ENCODE measurements at regions not wholly inside any gene's neighbourhood (a gene's known extent, or its start where the extent isn't known, plus 50 kb on each side); places are given as distances from the start of the nearest gene placed in this dataset.

DNA sequence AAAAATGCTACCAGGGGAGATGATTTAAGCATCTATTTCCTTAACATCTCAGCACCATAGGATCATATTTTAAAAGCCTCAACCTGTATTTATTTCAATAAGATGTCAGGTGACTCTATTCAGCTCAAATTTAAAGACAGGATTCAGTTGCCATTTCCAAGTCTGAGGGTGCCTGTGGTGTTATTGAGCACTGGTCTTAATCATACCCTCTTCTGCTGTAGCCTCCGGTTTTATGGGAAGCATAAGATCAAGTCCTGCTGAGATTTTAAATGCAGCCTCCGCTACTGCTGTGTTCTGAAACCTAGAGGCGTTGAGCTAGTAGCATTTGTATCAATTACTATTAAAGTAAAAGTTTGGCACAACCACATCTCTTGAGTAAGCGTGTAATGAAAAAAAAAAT, 185.7 kb upstream of the NWD2 start:
- no peak for DNase-seq (ENCODE audit: low read depth in 1 of 2, low spot score in 1 of 2)

DNA sequence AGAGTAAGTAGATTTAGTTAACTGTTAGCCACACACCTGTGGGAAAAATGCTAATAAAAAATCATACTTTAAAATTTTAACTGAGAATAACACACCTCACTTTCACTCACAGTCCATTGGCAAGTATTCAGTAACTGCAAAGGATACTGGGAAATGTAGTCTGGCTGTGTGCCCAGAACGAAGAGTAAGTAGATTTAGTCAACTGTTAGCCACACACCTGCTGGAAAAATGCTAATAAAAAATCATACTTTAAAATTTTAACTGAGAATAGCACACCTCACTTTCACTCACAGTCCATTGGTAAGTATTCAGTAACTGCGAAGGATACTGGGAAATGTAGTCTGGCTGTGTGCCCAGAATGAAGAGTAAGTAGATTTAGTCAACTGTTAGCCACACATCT, 178.4 kb upstream of the NWD2 start:
- DNase-seq (ENCODE audit: low read depth in 1 of 2, low spot score in 1 of 2), result no peak

DNA sequence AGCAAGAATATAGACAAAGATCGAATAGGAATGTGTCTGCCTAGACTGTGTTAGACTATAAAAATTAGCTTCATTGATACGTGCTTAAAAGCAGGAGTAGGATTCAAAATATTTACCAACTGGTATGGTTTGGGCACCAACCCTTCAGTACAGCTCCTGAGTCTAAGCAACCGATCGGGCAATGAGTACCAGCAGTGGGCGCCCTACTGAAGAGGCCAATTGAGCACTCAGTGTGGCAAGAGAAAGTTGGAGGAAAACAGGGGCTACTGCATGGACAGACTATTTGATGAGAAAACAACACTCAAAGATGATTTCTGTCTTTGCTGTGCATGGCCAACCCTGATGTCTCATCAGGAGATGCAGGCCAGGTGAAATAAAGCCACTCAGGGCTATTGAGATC, 176.0 kb upstream of the NWD2 start:
- DNase-seq (ENCODE audit: low read depth in 1 of 2, low spot score in 1 of 2), result no peak

DNA sequence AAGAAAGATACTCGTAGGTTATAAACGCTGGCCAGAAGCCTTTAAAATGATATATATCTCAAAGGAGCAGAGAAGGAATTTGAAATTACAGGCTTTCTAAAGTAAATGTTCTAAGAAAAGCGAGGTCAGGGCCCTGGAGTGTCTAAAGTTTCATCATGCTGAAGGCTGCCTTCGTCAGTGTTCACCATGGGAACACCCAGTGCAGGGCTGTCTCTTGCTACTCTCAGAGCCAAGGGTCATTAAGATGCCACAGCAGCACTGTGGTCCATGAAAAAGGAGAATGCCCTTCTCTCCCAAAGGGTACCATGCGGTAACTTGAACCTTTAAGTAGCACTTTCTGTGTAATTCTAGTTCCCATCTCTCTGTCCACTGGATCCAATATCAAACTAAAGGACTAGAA, 174.5 kb upstream of the NWD2 start:
- DNase-seq (ENCODE audit: low read depth in 1 of 2, low spot score in 1 of 2), result no peak

DNA sequence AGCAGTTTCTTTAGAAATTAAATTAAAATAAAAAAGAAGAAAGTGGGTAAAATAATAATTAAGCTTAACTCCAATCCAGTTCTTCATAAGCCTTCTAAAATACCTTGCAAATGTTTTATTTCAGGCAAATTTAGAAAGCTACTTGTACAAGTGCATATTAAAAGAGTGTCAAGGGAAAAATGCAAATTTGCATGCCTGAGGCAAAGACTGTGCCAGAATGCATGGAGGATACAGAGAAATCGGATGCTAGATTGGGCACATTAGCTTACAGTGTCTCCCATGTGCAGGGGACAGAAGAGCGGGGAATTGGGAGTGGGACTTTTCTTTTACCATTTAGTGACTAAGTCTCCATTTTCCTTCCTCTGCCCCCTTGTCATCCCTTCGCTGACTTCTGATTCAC, 173.0 kb upstream of the NWD2 start:
- no peak for DNase-seq (ENCODE audit: low read depth in 1 of 2, low spot score in 1 of 2)

DNA sequence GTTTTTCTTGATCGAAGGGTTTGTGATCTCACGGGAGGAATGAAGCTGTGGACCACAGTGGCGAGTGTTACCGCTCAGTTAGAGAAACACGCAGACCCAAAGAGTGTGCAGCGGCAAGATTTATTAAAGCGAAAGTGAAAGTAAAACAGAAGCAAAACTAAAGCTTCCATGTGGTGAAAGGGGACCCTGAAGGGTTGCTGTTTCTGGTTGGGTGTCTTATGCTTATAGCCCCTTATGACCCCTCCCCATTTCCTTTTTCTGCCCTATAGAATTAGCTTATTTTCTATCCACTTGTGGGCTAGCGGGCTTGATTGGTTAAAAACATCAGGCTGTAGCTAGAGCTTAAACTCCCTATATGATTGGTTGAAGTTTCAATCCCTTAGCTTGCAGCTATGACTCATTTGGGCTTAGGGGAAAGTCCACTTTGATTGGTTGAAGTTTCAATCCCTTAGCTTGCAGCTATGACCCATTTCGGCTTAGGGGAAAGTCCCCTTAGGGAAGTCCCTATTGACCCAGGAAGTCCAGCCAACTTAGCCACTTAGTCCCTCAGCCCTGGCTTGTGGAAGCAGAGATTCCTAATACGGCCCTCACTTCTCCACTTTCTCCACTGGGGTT, 171.2 kb upstream of the NWD2 start:
- no peak for DNase-seq (ENCODE audit: low read depth in 1 of 2, low spot score in 1 of 2)

DNA sequence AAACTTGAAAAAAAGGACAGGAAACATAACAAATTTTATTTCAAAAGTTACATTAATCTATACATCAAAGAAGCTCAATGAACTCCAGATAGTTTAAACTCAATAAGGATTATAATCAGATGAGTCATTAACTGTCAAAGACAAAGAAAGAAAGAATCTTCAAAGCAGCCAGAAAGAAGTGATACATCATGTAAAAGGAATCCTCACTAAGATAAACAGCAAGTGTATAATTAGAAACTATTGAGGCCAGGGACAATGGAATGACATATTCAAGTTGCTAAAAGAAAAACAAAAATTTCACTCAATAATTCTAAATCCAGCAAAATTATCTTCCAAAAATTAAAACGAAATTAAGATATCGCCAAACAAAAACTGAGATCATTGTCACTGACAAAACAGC, 161.6 kb upstream of the NWD2 start:
- DNase-seq (ENCODE audit: low read depth in 1 of 2, low spot score in 1 of 2), result no peak

DNA sequence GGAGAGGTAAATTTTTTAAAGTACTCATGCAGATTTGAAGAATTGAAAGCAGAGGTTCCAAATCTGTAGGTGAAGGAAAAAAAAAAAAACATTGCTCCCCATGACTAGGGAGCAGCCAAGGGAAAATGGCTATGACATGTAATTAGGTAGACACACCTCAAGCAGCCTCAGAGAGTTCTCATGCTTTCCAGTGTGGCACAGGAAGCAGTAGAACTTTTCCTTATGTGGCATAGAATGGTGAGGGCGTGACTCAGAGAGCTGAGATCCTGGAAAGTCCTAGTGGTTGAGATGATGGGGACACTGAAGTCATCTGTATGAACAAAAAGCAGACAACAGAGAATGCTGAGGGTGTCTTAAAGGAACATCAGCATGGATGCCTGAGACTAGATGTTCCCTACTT, 148.6 kb upstream of the NWD2 start:
- DNase-seq (ENCODE audit: low read depth in 1 of 2, low spot score in 1 of 2), result no peak

DNA sequence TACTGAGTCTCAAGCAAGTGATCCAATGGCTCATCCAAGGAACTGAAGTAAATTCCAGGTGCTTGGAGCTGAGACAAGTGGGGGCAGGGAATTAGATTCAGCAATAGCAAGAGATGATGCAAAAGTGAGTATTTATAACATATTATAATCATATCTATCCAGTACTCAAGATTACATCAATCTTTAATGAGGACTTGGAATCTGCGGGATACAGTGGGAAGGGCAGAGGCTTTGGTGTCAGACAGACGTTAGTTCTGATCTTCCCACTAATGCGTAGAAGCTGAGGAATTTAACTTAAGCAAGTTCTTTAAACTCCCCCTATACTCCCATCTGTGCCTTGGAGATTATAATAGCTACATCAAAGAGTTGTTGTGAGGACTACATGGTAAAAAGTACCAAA, 143.4 kb upstream of the NWD2 start:
- DNase-seq (ENCODE audit: low read depth in 1 of 2, low spot score in 1 of 2), result no peak

DNA sequence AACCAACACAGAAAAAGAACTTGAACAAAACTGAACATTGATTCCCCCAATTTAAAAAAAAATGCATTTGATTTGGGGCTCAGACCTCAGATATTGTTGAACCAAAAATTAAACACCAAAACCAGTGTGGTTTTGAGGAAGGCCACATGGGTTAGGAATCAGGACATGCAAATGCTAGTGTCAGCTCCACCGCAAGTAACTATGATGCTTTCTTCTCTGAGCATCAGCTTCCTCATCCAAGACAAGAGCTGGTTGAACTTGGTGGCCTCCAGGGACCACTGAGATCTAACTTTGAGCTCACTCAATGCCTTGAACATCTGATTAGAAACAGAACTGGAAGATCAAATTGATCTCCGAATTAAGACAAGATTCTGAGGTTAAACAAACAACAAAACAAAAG, 142.9 kb upstream of the NWD2 start:
- no peak for DNase-seq (ENCODE audit: low read depth in 1 of 2, low spot score in 1 of 2)

DNA sequence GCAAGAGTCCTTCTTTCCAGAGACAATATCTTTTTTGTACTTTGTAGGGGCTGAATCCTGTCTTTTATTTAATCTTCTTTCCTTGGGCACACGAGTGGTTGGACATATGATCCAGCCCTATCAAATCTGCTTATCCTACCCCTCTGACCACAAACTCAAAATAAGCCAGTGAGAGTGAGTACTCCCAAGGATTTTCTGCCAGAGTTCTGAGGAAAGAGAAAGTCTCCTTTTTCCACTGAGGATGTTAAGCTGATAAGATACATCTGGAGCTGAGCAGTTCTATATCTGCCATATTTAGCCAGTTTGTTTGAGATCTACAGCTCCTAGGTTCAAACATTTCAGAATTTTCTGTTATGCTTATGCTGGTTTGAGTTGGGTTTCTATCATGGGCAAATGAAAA, 134.8 kb upstream of the NWD2 start:
- DNase-seq (ENCODE audit: low read depth in 1 of 2, low spot score in 1 of 2), result no peak

DNA sequence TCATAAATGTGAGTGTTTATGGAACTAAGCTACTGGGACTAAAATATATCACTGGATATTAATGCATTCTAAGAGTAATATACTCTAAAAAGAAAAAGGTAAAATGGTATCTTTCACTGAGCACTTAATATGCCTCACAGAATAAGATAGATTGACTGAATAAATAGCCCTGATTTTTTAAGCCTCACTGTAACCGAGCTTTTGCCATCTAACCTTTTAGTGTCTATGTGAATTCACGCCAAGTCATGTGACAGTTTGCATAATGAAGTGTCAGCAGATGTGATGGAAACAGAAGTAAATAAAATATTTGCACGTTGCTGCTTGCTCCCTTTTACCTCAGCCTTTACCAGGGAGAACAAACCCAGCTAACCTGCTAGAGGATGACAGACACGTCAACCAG, 119.7 kb upstream of the NWD2 start:
- no peak for DNase-seq (ENCODE audit: low read depth in 1 of 2, low spot score in 1 of 2)

DNA sequence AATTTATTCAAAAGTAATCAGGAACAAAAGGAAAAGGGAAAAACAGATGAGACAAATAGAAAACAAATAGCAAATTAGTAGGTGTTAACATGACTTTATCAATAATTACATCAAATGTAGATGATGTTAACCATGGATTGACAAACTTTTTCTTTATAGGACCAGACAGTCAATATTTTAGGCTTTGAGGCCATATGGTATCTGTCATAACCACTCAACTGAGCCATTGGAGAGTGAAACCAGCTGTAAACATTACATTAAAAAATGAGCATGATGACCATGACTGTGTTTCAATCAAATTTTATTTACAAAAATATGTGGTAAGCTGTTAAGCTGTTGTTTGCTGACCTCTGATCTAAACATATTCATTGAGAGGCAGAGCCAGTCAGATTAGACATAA, 118.5 kb upstream of the NWD2 start:
- no peak for DNase-seq (ENCODE audit: low read depth in 1 of 2, low spot score in 1 of 2)

DNA sequence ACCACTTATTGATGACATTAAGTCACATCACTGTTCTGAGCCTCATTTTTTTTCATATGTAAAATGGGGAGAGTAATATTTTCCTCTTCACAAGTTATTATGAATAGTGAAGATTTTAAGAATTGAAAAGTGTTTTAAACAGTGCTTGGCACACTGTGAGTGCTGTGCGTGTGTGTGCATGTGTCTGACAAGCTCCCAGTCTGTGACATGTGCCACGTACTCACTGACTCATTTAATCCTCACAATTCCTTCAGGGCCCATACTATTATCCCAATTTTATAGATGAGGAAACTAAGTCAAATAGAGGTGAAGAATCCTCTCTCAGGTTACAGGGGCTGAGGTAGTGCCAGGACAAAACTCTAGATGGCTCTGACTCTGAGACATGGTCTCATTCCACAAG, 114.1 kb upstream of the NWD2 start:
- DNase-seq (ENCODE audit: low read depth in 1 of 2, low spot score in 1 of 2), result no peak

DNA sequence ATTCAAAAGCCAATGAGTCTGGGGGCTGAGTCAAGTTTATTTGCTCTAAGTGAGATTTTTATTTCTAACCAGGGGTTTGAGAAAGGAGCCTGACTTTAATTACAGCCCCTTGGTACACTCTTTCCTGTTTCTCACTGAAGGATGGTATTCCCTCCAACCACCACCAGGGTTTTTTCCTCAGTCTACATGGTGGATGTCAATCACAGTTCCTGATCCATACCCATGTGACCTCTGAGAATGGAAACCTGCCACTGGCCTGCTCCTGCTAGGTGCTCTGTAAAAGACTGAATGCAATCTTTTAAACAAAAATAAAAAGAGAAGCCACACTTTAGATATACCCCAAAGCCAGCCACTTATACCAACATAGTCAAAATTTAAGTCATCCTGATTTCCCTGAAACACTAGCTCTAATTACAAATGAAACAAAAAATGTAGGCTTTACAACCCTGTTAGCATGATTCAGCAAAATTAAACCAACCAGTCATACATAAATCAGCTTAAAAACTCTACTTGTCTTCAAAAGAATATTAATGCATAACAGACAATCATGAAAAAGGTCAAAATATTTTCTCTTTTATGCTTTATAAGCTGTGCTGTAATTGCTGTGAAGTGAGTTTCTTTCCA, 112.1 kb upstream of the NWD2 start:
- no peak for DNase-seq (ENCODE audit: low read depth in 1 of 2, low spot score in 1 of 2)

DNA sequence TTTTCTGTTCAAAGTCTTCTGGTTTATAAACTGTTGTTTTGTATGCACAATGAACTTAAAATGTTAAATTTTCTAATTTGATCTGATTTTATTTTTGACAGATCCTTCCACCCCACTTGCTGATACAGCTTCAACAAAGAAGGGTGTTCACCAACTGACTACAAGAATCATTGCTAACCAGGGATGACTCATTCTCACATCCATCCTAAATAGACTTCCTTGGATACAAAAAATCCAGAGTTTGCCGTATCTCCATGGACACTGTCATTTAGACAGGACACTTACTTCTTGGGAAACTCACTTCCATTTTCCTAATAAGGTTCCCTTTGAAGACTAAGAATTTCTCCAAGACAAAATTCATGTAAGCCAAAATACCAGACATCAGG, 111.6 kb upstream of the NWD2 start:
- DNase-seq (ENCODE audit: low read depth in 1 of 2, low spot score in 1 of 2), result no peak

DNA sequence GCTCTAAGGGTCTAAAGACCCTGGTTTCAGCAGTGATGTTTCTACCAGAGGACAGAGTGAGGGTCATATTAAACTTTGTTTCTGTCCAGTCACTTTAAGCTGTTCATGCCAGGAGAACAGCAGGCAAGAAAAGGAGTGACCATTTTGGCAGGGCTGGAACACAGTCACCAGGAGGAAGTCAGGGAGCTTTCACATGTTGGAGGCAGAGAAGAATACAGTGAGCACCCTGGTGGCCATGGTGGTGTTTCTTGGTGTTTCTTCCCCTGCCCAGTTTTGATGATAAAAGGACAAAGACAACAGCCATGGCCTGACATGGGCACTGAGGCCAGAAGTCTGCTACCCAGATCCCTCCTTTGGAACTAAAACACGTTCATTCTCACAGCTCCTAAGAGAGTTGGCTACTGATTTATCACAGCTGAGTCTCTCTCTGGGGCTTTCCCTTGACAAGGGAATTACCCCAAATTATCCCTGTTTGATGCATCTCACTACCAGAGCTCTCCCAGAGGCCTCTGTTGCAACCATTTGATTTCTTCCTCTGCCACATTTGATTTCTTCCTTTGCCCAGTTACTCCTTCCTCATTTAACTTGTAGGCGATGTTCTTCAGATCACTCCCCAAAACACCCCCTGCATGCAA, 106.4 kb upstream of the NWD2 start:
- no peak for DNase-seq (ENCODE audit: low read depth in 1 of 2, low spot score in 1 of 2)

DNA sequence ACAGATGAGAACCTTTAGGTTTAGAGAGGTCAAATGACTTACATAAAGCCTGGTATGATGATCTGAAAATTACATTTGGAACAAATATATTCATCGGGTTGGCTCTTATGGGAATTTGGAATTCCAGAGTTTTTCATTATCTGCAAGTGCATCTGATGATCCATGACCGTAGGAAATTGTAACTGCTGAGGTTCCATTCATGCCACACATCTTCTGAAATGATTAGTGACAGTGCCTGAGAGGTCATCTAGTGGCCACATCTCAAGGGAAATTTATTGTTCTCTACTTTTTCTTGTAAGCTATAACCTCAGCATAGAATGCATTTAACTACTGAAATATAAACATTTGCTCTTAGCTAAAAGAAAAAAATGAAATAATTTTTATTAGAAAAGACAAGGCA, 105.8 kb upstream of the NWD2 start:
- no peak for DNase-seq (ENCODE audit: low read depth in 1 of 2, low spot score in 1 of 2)

DNA sequence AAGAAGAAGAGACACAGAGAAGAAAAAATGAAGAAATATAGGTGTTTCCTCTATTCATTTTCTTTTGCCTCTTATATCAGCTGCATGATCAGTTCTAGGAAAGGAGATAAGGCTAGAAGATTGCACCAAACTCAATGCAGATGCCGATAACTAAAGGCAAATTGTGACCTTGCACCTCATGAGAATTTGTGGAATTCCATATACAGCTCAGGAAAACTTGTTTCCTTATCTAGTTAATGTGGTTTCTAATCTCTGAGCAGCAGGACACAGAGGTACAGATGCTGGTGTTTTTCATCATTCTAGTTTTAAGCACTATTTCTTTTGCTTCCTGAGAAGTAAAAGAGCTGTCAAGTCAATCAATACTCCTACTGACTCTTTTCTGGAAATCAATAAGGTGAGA, 104.6 kb upstream of the NWD2 start:
- no peak for DNase-seq (ENCODE audit: low read depth in 1 of 2, low spot score in 1 of 2)

DNA sequence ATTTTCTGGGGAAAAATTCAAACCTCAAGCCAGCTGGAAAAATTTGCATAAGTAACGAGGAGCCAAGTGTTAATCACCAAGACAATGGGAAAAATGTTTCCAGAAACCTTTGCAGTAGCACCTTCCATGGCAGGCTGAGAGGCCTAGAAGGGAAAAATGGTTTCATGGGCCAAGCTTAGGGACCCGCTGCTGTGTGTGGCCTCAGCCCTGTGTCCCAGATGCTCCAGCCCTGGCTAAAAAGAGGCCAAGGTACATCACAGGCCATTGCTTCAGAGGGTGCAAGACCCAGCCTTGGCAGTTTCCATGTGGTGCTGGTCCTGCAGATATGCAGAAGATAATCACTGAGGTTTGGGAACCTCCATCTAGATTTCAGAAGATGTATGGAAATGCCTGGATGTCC, 98.3 kb upstream of the NWD2 start:
- no peak for DNase-seq (ENCODE audit: low read depth in 1 of 2, low spot score in 1 of 2)

DNA sequence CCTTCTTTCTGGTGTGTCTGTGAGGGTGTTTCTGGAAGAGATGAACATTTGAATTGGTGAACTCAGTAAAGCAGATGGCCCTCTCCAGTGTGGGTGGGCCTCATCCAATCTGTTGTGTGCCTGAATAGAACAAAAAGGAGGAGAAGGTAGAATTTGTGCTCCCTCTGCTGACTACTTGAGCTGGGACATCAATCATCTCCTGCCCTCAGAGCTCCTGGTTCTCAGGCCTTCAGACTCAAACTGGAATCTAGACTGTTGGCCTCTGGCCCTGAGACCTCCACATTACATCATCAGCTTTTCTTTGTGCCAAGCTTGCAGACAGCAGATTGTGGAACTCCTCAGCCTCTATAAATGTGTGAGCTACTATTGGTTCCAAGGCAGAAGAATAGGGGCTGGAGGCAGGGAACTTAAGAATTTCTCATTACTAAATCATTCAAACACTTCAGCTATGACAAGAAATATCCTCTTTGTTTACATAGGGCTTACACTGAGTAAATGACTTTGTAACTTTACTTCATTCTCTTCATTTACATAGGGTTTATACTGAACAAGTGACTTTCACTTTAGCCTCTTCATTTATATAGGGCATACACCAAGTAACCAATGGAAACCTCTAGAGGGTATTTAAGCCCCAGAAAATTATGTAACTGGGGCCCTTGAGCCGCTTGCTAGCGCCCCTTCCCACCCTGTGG, 86.9 kb upstream of the NWD2 start:
- DNase-seq (ENCODE audit: low read depth in 1 of 2, low spot score in 1 of 2), result no peak

DNA sequence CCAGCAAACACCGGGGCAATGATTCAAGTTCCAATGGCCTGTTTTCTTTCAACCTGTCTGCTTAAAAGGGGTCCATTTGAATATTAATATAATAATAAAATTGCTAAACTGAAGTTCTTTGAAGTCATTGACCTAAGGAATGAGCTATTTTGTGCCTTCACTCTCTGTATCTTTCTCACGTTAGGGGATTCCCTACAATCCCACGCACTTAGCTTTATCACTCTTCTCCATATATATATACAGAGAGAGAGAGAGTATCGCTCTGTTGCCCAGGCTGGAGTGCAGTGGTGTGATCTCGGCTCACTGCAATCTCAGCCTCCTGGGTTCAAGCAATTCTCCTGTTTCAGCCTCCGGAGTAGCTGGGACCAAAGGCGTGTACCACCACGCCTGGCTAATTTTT, 83.9 kb upstream of the NWD2 start:
- no peak for DNase-seq (ENCODE audit: low read depth in 1 of 2, low spot score in 1 of 2)

DNA sequence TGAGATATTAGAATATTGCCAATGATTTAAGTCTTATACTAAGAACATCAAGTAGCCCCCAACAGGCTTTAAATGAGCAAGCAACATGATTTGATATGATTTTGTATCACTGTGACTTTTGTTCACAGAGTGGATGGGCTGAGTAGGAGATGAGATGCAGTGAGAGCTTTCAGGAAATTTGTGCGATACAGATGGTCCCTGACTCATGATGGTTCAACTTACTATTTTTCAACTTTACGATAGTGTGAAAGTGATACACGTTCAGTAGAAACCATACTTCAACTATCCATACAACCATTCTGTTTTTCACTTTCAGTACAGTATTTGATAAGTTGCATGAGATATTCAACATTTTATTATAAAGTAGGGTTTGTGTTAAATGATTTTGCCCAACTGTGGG, 78.7 kb upstream of the NWD2 start:
- no peak for DNase-seq (ENCODE audit: low read depth in 1 of 2, low spot score in 1 of 2)
